ENCODE measurements at regions not wholly inside any gene's neighbourhood (a gene's known extent, or its start where the extent isn't known, plus 50 kb on each side); places are given as distances from the start of the nearest gene placed in this dataset.

DNA sequence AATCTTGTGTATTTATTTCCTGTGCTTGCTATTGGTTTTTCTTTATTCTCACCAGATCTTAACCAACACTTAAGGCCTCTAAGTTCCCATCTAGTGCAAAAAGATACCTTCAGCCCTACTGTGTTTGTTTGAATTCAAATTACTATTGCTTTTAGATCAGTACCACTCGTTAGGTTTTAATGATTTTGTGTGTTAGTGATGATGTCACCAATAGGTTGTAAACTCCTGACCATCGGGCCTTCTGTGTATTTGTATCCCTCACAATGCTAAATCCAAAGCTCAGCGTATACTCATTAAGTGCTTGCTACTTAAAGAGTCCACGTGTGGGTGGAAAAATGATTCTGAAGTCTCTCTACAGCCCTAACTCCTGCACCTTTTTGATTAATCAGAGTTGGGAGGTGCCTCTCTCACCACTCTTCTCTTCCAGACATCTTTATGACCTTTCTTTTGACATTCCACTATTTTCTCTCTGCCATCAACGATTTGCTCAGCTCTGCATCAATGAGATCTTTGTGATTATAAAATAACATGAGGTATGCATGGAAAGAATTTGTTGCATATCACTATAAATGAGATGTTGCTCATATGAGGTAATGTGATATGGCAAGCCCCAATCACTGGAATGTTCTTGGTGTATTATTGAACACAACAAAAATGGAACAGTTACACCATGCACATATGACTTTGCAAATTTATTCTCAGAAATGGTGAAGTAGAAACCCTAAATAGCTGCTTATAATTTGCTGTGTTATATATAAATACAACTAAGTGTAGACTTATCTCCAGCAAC is 55.1 kb upstream of the LAMA2 start:
- Histone ChIP-seq H3K4me3 (ENCODE audit: low read depth in 1 of 3, low read length in 3 of 3) (no peak overlapping the region), H3K36me3 (ENCODE audit: control insufficient read depth in 4 of 4, insufficient read depth in 3 of 4, low read depth in 1 of 4, low read length in 3 of 4) (no peaks in the 10 kb centered on the region), H3K4me1 (ENCODE audit: control insufficient read depth in 4 of 4, insufficient read depth in 4 of 4, low read length in 3 of 4) (no peaks in the 10 kb centered on the region), H3K9me3 (ENCODE audit: control insufficient read depth in 4 of 4, low read length in 3 of 4) (no peaks in the 10 kb centered on the region), H3K27ac (ENCODE audit: low read depth in 1 of 2, low read length in 2 of 2) (no peak overlapping the region), H3K27me3 (ENCODE audit: control insufficient read depth in 4 of 4, insufficient read depth in 4 of 4, low read length in 3 of 4) (peaks cover 0 to 6% (median 0%) of the 10 kb centered on the region in 4 donors), H3K9ac (ENCODE audit: low read depth in 1 of 2, low read length in 2 of 2) (no peak overlapping the region)
- WGBS, result 60% methylated on average over 5 of the region's 5 CpGs
- TF ChIP-seq HNF4A (conservative IDR thresholded peaks at IDR 0.05) (no peak), RAD21 (IDR thresholded peaks at IDR 0.05) (no peak), FOXA1 (IDR thresholded peaks at IDR 0.05) (no peak), JUND (IDR thresholded peaks at IDR 0.05) (no peak), EGR1 (IDR thresholded peaks at IDR 0.05; ENCODE audit: low read depth in 2 of 2) (no peak), FOXA2 (IDR thresholded peaks at IDR 0.05) (no peak), SP1 (IDR thresholded peaks at IDR 0.05) (no peak), YY1 (IDR thresholded peaks at IDR 0.05) (no peak), NR2F2 (IDR thresholded peaks at IDR 0.05) (no peak), TAF1 (conservative IDR thresholded peaks at IDR 0.05) (no peak), ATF3 (IDR thresholded peaks at IDR 0.05) (no peak), HNF4G (IDR thresholded peaks at IDR 0.05) (no peak), MAX (IDR thresholded peaks at IDR 0.05) (no peak), GABPA (IDR thresholded peaks at IDR 0.05 in 1 of 2, conservative IDR thresholded peaks at IDR 0.05 in 1 of 2) (no peak)
- TF ChIP-seq, protein P1, sequence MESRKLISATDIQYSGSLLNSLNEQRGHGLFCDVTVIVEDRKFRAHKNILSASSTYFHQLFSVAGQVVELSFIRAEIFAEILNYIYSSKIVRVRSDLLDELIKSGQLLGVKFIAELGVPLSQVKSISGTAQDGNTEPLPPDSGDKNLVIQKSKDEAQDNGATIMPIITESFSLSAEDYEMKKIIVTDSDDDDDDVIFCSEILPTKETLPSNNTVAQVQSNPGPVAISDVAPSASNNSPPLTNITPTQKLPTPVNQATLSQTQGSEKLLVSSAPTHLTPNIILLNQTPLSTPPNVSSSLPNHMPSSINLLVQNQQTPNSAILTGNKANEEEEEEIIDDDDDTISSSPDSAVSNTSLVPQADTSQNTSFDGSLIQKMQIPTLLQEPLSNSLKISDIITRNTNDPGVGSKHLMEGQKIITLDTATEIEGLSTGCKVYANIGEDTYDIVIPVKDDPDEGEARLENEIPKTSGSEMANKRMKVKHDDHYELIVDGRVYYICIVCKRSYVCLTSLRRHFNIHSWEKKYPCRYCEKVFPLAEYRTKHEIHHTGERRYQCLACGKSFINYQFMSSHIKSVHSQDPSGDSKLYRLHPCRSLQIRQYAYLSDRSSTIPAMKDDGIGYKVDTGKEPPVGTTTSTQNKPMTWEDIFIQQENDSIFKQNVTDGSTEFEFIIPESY (IDR thresholded peaks at IDR 0.05), result no peak
- TF ChIP-seq, protein P2, sequence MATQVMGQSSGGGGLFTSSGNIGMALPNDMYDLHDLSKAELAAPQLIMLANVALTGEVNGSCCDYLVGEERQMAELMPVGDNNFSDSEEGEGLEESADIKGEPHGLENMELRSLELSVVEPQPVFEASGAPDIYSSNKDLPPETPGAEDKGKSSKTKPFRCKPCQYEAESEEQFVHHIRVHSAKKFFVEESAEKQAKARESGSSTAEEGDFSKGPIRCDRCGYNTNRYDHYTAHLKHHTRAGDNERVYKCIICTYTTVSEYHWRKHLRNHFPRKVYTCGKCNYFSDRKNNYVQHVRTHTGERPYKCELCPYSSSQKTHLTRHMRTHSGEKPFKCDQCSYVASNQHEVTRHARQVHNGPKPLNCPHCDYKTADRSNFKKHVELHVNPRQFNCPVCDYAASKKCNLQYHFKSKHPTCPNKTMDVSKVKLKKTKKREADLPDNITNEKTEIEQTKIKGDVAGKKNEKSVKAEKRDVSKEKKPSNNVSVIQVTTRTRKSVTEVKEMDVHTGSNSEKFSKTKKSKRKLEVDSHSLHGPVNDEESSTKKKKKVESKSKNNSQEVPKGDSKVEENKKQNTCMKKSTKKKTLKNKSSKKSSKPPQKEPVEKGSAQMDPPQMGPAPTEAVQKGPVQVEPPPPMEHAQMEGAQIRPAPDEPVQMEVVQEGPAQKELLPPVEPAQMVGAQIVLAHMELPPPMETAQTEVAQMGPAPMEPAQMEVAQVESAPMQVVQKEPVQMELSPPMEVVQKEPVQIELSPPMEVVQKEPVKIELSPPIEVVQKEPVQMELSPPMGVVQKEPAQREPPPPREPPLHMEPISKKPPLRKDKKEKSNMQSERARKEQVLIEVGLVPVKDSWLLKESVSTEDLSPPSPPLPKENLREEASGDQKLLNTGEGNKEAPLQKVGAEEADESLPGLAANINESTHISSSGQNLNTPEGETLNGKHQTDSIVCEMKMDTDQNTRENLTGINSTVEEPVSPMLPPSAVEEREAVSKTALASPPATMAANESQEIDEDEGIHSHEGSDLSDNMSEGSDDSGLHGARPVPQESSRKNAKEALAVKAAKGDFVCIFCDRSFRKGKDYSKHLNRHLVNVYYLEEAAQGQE (IDR thresholded peaks at IDR 0.05), result no peak
- DNase-seq (ENCODE audit: low spot score), result no peak

GRCh38 chr6:128826606-128827005 is 56.3 kb upstream of the LAMA2 start:
- H3K27me3 ChIP-seq (ENCODE audit: control insufficient read depth in 4 of 4, insufficient read depth in 4 of 4, low read length in 3 of 4), result peaks cover 0 to 6% (median 0%) of the 10 kb centered on the region in 4 donors

More at GRCh38 chr6:128826606-128827005, 56.3 kb upstream of the LAMA2 start:
- H3K9me3 ChIP-seq (ENCODE audit: control insufficient read depth in 4 of 4, low read length in 3 of 4), result no peaks in the 10 kb centered on the region
- no peak for DNase-seq (ENCODE audit: low spot score)
- H3K9ac ChIP-seq (ENCODE audit: low read depth in 1 of 2, low read length in 2 of 2), result no peak overlapping the region
- H3K4me1 ChIP-seq (ENCODE audit: control insufficient read depth in 4 of 4, insufficient read depth in 4 of 4, low read length in 3 of 4), result no peaks in the 10 kb centered on the region
- TF ChIP-seq JUND (IDR thresholded peaks at IDR 0.05) (no peak), EGR1 (IDR thresholded peaks at IDR 0.05; ENCODE audit: low read depth in 2 of 2) (no peak), HNF4G (IDR thresholded peaks at IDR 0.05) (no peak), FOXA1 (IDR thresholded peaks at IDR 0.05) (no peak), FOXA2 (IDR thresholded peaks at IDR 0.05) (no peak), MAX (IDR thresholded peaks at IDR 0.05) (no peak)
- TF ChIP-seq, protein P1 (IDR thresholded peaks at IDR 0.05), result no peak
- H3K27ac ChIP-seq (ENCODE audit: low read depth in 1 of 2, low read length in 2 of 2), result no peak overlapping the region
- H3K4me3 ChIP-seq (ENCODE audit: low read depth in 1 of 3, low read length in 3 of 3), result no peak overlapping the region
- H3K36me3 ChIP-seq (ENCODE audit: control insufficient read depth in 4 of 4, insufficient read depth in 3 of 4, low read depth in 1 of 4, low read length in 3 of 4), result no peaks in the 10 kb centered on the region
- WGBS, result 58% methylated on average over 3 of the region's 3 CpGs

Data from liver (tissue), 7 donors.